Cardiac muscle cell (in vitro differentiated cells and primary cell): ENCODE measurements at regions not wholly inside any gene's neighbourhood (a gene's known extent, or its start where the extent isn't known, plus 50 kb on each side); places are given as distances from the start of the nearest gene placed in this dataset.
A peak's percentile ranks its signal among the peaks of the same experiment; 100 is the strongest.

Source experiments
- DNase-seq, 2 donors: peaks; one replicate each; pipeline versions ENCODE4 v3.0.0 to v3.0.0-alpha.2; 2010 to 2017; ENCODE audit warnings: low read depth in 1 of 2, low spot score in 1 of 2
- H3K27ac ChIP-seq: fragments of 200-600 bp; sonication (generic); 2 replicates; pipeline ENCODE4 v1.5.1; 2016
- H3K27me3 ChIP-seq: fragments of 200-600 bp; sonication (generic); 2 replicates; pipeline ENCODE4 v1.6.0; 2016; ENCODE audit warnings: control low read depth
- H3K36me3 ChIP-seq: fragments of 200-600 bp; sonication (generic); 2 replicates; pipeline ENCODE4 v1.5.1; 2016; ENCODE audit warnings: control low read depth
- H3K4me1 ChIP-seq: fragments of 200-600 bp; sonication (generic); 2 replicates; pipeline ENCODE4 v1.8.1; 2017; ENCODE audit warnings: low read depth, mild to moderate bottlenecking, mixed run types
- H3K4me3 ChIP-seq: fragments of 200-600 bp; sonication (generic); 2 replicates; pipeline ENCODE4 v1.5.1; 2016; ENCODE audit warnings: mild to moderate bottlenecking
- H3K9me3 ChIP-seq: fragments of 200-600 bp; sonication (generic); 2 replicates; pipeline ENCODE4 v1.5.1; 2017; ENCODE audit warnings: low read depth, mild to moderate bottlenecking, control low read depth
- CTCF ChIP-seq: IDR thresholded peaks from 2 replicates; pipeline ENCODE4 v1.5.1; 2012; ENCODE audit warnings: low read depth, mild to moderate bottlenecking, low read length

- Histone ChIP-seq H3K4me3 (no peak overlapping the region), H3K36me3 (no peaks in the 10 kb centered on the region), H3K27ac (no peak overlapping the region), H3K4me1 (no peaks in the 10 kb centered on the region), H3K9me3 (no peaks in the 10 kb centered on the region), H3K27me3 (no peaks in the 10 kb centered on the region)
- no peak for DNase-seq
- no peak for TF ChIP-seq CTCF
These were observed 746.0 kb upstream of the POT1 start for GRCh38 chr7:125675640-125676039.

- no peak for TF ChIP-seq CTCF
- Histone ChIP-seq H3K27me3 (no peaks in the 10 kb centered on the region), H3K4me3 (no peak overlapping the region), H3K36me3 (no peaks in the 10 kb centered on the region), H3K27ac (no peak overlapping the region), H3K9me3 (no peaks in the 10 kb centered on the region), H3K4me1 (no peaks in the 10 kb centered on the region)
- no peak for DNase-seq
These were observed 745.5 kb upstream of the POT1 start for GRCh38 chr7:125675169-125675568.

DNA sequence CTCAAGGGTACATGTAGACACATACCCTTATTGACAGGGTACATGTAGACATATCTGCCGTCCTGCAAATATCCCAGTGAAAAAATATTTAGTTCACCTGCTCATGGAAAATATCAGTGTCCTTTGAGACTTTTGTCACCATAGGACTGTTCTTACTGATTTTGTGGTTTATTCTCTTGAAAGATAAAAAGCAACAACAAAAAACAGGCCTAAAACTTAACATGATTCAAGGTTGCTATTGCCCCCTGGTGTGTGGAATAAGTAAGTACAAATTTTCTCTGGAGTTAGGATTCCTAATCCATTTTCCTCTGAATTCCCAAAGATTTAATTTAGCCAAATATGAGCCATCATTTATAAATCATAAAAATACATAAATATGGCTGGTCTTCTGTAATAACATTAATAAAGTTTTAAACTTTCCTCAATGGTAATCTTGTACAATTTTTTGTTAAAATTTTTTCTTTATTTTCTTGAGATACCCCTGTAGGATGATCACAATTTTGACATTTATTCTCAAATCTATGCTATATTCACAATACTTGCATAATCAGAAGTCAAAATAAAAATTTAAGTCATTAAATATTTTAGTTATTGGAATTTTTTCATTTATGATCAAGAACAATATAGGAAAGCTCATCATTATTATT, 741.4 kb upstream of the POT1 start:
- TF ChIP-seq CTCF, result peak; percentile 52
- Histone ChIP-seq H3K4me1 (no peaks in the 10 kb centered on the region), H3K9me3 (no peaks in the 10 kb centered on the region), H3K27me3 (no peaks in the 10 kb centered on the region), H3K36me3 (no peaks in the 10 kb centered on the region), H3K27ac (no peak overlapping the region), H3K4me3 (no peak overlapping the region)
- DNase-seq, result peak; percentile 41 to 46

DNA sequence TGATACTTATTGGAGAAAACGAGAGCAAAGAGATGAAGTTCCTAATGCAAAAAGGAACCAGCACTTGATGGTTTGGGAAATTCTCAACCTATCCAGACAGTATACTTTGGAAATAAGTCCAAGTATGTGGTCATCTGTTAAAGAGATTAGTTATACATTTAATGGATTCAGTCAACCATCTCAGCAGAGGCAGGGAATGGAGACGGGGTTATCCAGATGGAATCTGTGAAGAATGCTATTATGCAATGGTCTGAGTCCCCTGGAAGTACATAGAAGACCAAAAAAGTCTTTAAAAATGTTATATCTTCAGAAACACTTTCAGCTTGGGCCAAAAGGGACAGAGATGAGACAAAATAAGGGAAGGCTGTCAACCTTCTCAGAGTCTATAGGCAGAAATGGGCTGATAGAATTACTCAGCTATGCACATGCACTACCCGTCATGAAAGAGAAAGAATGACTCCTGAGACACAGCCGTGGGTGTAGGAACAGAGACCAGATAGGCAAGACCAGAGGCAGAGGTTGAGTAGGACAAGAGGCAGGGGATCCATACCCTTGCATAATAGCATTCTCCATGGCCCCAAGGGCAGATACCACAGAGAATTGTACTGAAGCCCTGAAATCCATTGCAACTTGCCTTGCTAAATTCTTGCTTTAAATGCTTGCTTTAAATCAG, 738.8 kb upstream of the POT1 start:
- Histone ChIP-seq H3K27ac (no peak overlapping the region), H3K4me3 (no peak overlapping the region), H3K36me3 (no peaks in the 10 kb centered on the region), H3K9me3 (no peaks in the 10 kb centered on the region), H3K4me1 (no peaks in the 10 kb centered on the region), H3K27me3 (no peaks in the 10 kb centered on the region)
- no peak for TF ChIP-seq CTCF
- DNase-seq, result no peak

GRCh38 chr7:125664625-125665024, 735.0 kb upstream of the POT1 start:
- no peak for TF ChIP-seq CTCF
- no peaks in the 10 kb centered on the region for H3K9me3 ChIP-seq
- no peaks in the 10 kb centered on the region for H3K27me3 ChIP-seq
- no peak for DNase-seq
- H3K4me3 ChIP-seq, result no peak overlapping the region
- no peaks in the 10 kb centered on the region for H3K4me1 ChIP-seq
- H3K27ac ChIP-seq, result no peak overlapping the region
- no peaks in the 10 kb centered on the region for H3K36me3 ChIP-seq
